HG02610 (cell line): ENCODE measurements at regions not wholly inside any gene's neighbourhood (a gene's known extent, or its start where the extent isn't known, plus 50 kb on each side); places are given as distances from the start of the nearest gene placed in this dataset.
"Not testable (repeated sequence)": the region's sequence is repeated elsewhere in the genome, so short reads cannot be mapped to it uniquely, and the experiment has no call there.

ENCODE experiments used
- ATAC-seq: cut with Tn5 transposase; IDR thresholded peaks from one replicate; pipeline ENCODE4 v1.9.1; 2021; ENCODE audit warnings: mild to moderate bottlenecking, moderate library complexity; ENCODE audit not compliant: unreplicated experiment

GRCh38 chrX:112377481-112377880 lies 294.9 kb upstream of the TRPC5 start:
- no peak for ATAC-seq

GRCh38 chrX:112368371-112368770 lies 285.8 kb upstream of the TRPC5 start:
- no peak for ATAC-seq

- no peak for ATAC-seq
Observed at GRCh38 chrX:112367065-112367464, 284.5 kb upstream of the TRPC5 start.

- ATAC-seq: no peak
Observed at GRCh38 chrX:112359906-112360305, 277.3 kb upstream of the TRPC5 start.

- no peak for ATAC-seq
Observed at GRCh38 chrX:112355931-112356330, 273.4 kb upstream of the TRPC5 start.

- no peak for ATAC-seq
Observed at GRCh38 chrX:112341598-112341997, 259.0 kb upstream of the TRPC5 start.

GRCh38 chrX:112313201-112313600 lies 230.6 kb upstream of the TRPC5 start:
- no peak for ATAC-seq

GRCh38 chrX:112306027-112306426 lies 223.5 kb upstream of the TRPC5 start:
- no peak for ATAC-seq

GRCh38 chrX:112279940-112280339 lies 197.4 kb upstream of the TRPC5 start:
- ATAC-seq: no peak

GRCh38 chrX:112270991-112271390 lies 188.4 kb upstream of the TRPC5 start:
- ATAC-seq: no peak

- no peak for ATAC-seq
Observed at GRCh38 chrX:112266136-112266535, 183.6 kb upstream of the TRPC5 start.

GRCh38 chrX:112259375-112259774 lies 176.8 kb upstream of the TRPC5 start:
- no peak for ATAC-seq

- ATAC-seq: no peak
Observed at GRCh38 chrX:112254896-112255295, 172.3 kb upstream of the TRPC5 start.

GRCh38 chrX:112247714-112248113 lies 165.1 kb upstream of the TRPC5 start:
- no peak for ATAC-seq

GRCh38 chrX:112235547-112235946 lies 153.0 kb upstream of the TRPC5 start:
- ATAC-seq: no peak

- ATAC-seq: no peak
Observed at GRCh38 chrX:112233164-112233563, 150.6 kb upstream of the TRPC5 start.

GRCh38 chrX:112226795-112227194 lies 144.2 kb upstream of the TRPC5 start:
- ATAC-seq: not testable (repeated sequence)

- no peak for ATAC-seq
Observed at GRCh38 chrX:112223391-112223790, 140.8 kb upstream of the TRPC5 start.

GRCh38 chrX:112218388-112218787 lies 135.8 kb upstream of the TRPC5 start:
- ATAC-seq: no peak

- peak; percentile 93 for ATAC-seq
Observed at GRCh38 chrX:112211459-112211858, 128.9 kb upstream of the TRPC5 start.

GRCh38 chrX:112197840-112198239 lies 115.3 kb upstream of the TRPC5 start:
- no peak for ATAC-seq

- no peak for ATAC-seq
Observed at GRCh38 chrX:112190646-112191045, 108.1 kb upstream of the TRPC5 start.

GRCh38 chrX:112181361-112181760 lies 98.8 kb upstream of the TRPC5 start:
- not testable (repeated sequence) for ATAC-seq

- ATAC-seq: no peak
Observed at GRCh38 chrX:112164420-112164819, 81.8 kb upstream of the TRPC5 start.
